A673 (cell line): ENCODE measurements at regions not wholly inside any gene's neighbourhood (a gene's known extent, or its start where the extent isn't known, plus 50 kb on each side); places are given as distances from the start of the nearest gene placed in this dataset.

Source experiments
- BruUV-seq: library from RNA; stranded (reverse); fragments of 400-500 nt; replicated peaks from 2 replicates; lab custom pipeline; 2021; lab: Mats Ljungman, UMichigan
- CTCF ChIA-PET: fragments of 300-600 bp; sonication (Branson Sonifier 250); formaldehyde crosslinking; loops from one replicate; lab custom pipeline; 2022; ENCODE audit warnings: antibody characterized with exemption; lab: Charles Lee
- POLR2A ChIA-PET: fragments of 300-600 bp; sonication (Branson Sonifier 250); formaldehyde crosslinking; loops from one replicate; lab custom pipeline; 2022; ENCODE audit warnings: antibody characterized with exemption; ENCODE audit not compliant: low non-redundant PET; lab: Charles Lee
- DNase-seq: peaks from one replicate; pipeline ENCODE4 v3.0.0-alpha.2; 2015; ENCODE audit warnings: low spot score
- H3K27ac ChIP-seq: fragments of 200-600 bp; sonication (generic); 2 replicates; pipeline ENCODE4 v1.5.1; 2016; ENCODE audit warnings: mixed run types, low read depth, mild to moderate bottlenecking, mixed read lengths, antibody characterized with exemption, low read length; ENCODE audit not compliant: poor library complexity, severe bottlenecking
- H3K27me3 ChIP-seq: fragments of 200-600 bp; sonication (generic); replicated peaks from 2 replicates; pipeline ENCODE4 v1.6.1; 2017; ENCODE audit warnings: mixed run types, low read depth, mild to moderate bottlenecking, mixed read lengths, antibody characterized with exemption, low read length; ENCODE audit not compliant: insufficient read depth, poor library complexity
- H3K36me3 ChIP-seq: fragments of 200-600 bp; sonication (generic); 2 replicates; pipeline ENCODE4 v1.6.1; 2016; ENCODE audit warnings: mixed run types, mild to moderate bottlenecking, mixed read lengths, antibody characterized with exemption, low read length; ENCODE audit not compliant: insufficient read depth, poor library complexity, severe bottlenecking
- H3K4me1 ChIP-seq: fragments of 200-600 bp; sonication (generic); 2 replicates; pipeline ENCODE4 v1.6.1; 2017; ENCODE audit warnings: mixed run types, mild to moderate bottlenecking, mixed read lengths, antibody characterized with exemption, low read length; ENCODE audit not compliant: insufficient read depth, poor library complexity, severe bottlenecking
- H3K4me3 ChIP-seq: fragments of 200-600 bp; sonication (generic); 2 replicates; pipeline ENCODE4 v1.5.1; 2016; ENCODE audit warnings: low read depth, mixed run types, mild to moderate bottlenecking, mixed read lengths, low read length; ENCODE audit not compliant: poor library complexity, severe bottlenecking
- H3K9me3 ChIP-seq: fragments of 200-600 bp; sonication (generic); 2 replicates; pipeline ENCODE4 v1.6.1; 2016; ENCODE audit warnings: mixed run types, low read depth, mild to moderate bottlenecking, mixed read lengths, antibody characterized with exemption, low read length; ENCODE audit not compliant: poor library complexity, severe bottlenecking
- CTCF ChIP-seq: fragments of 300-800, 200-600 bp; sonication (generic); conservative IDR thresholded peaks from 2 replicates; pipeline ENCODE4 v1.5.1; 2017; ENCODE audit warnings: low read depth, mild to moderate bottlenecking, antibody characterized with exemption, low read length, moderate library complexity, mixed read lengths
- EZH2 ChIP-seq: fragments of 200-600 bp; sonication (generic); IDR thresholded peaks from 2 replicates; pipeline ENCODE4 v1.6.1; 2017; ENCODE audit warnings: borderline replicate concordance, low read depth, mild to moderate bottlenecking, mixed read lengths, antibody characterized with exemption, low read length; ENCODE audit not compliant: poor library complexity, severe bottlenecking
- intact Hi-C: fragments of 100-400 bp; cut with micrococcal nuclease; formaldehyde crosslinking; loops from one replicate; pipeline ENCODE4 v1.10.0; 2022; ENCODE audit not compliant: unreplicated experiment

- intact Hi-C loops, result no loop called here
- TF ChIP-seq CTCF (no peak), EZH2 (no peak)
Measured at GRCh38 chr13:99747403-99747710, 224.2 kb downstream of the ZIC5 start.

GRCh38 chr13:99746637-99747402 lies 224.7 kb downstream of the ZIC5 start:
- intact Hi-C loops, result no loop called here
- Histone ChIP-seq H3K27ac (no peak overlapping the region), H3K4me1 (peaks cover 18% of the 10 kb centered on the region), H3K9me3 (no peaks in the 10 kb centered on the region), H3K4me3 (no peak overlapping the region), H3K27me3 (no peaks in the 10 kb centered on the region), H3K36me3 (no peaks in the 10 kb centered on the region)
- POLR2A ChIA-PET, result no interaction called here
- CTCF ChIA-PET, result no interaction called here
- BruUV-seq, result no TSS peak
- DNase-seq, result no peak
- TF ChIP-seq CTCF, result no peak
- TF ChIP-seq EZH2, result no peak

More at GRCh38 chr13:99747403-99747710, 224.2 kb downstream of the ZIC5 start:
- no peak overlapping the region for H3K27ac ChIP-seq
- ChIA-PET CTCF (no interaction called here), POLR2A (no interaction called here)
- no TSS peak for BruUV-seq
- H3K4me3 ChIP-seq, result no peak overlapping the region
- no peak for DNase-seq
- peaks cover 14% of the 10 kb centered on the region for H3K4me1 ChIP-seq
- H3K9me3 ChIP-seq, result no peaks in the 10 kb centered on the region
- no peaks in the 10 kb centered on the region for H3K27me3 ChIP-seq
- no peaks in the 10 kb centered on the region for H3K36me3 ChIP-seq

- peaks cover 18% of the 10 kb centered on the region for H3K4me1 ChIP-seq
- no peak overlapping the region for H3K4me3 ChIP-seq
- H3K36me3 ChIP-seq, result no peaks in the 10 kb centered on the region
- no peaks in the 10 kb centered on the region for H3K27me3 ChIP-seq
- no TSS peak for BruUV-seq
- CTCF ChIA-PET, result no interaction called here
- TF ChIP-seq EZH2 (no peak), CTCF (no peak)
- intact Hi-C loops, result no loop called here
- POLR2A ChIA-PET, result no interaction called here
- no peaks in the 10 kb centered on the region for H3K9me3 ChIP-seq
- DNase-seq, result peak; percentile 51
- H3K27ac ChIP-seq, result no peak overlapping the region
Measured at GRCh38 chr13:99743094-99743493, 228.5 kb downstream of the ZIC5 start.
